Kidney (tissue), 13 donors: ENCODE measurements at regions not wholly inside any gene's neighbourhood (a gene's known extent, or its start where the extent isn't known, plus 50 kb on each side); places are given as distances from the start of the nearest gene placed in this dataset.

Experiments
- DNase-seq, 5 donors: peaks; one replicate each; pipeline ENCODE4 v3.0.0-alpha.2; 2013 to 2020
- FAIRE-seq: peaks from 2 replicates; lab custom pipeline; 2012; peaks lifted over from hg19 to GRCh38; lab: Jason Lieb, UNC
- H3K27ac ChIP-seq, 2 donors: one replicate each; pipeline ENCODE4 v1.7.0; 2013; ENCODE audit warnings: low read depth in 2 of 2, low read length in 2 of 2, inconsistent platforms in 1 of 2
- H3K27me3 ChIP-seq: one replicate; pipeline ENCODE4 v1.7.1; 2013; ENCODE audit warnings: low read length, inconsistent platforms; ENCODE audit not compliant: control insufficient read depth, insufficient read depth
- H3K36me3 ChIP-seq, 3 donors: one replicate each; pipeline versions ENCODE4 v1.7.0 to v1.7.1; 2013; ENCODE audit warnings: low read length in 3 of 3, control low read depth in 1 of 3, inconsistent platforms in 1 of 3; ENCODE audit not compliant: insufficient read depth in 3 of 3, control insufficient read depth in 2 of 3
- H3K4me1 ChIP-seq, 3 donors: one replicate each; pipeline versions ENCODE4 v1.7.0 to v1.7.1; 2013; ENCODE audit warnings: low read length in 3 of 3, inconsistent platforms in 1 of 3, low read depth in 1 of 3; ENCODE audit not compliant: control insufficient read depth in 2 of 3, insufficient read depth in 2 of 3
- H3K4me3 ChIP-seq, 3 donors: one replicate each; pipeline versions ENCODE4 v1.7.0 to v1.8.1; 2013; ENCODE audit warnings: low read length in 3 of 3, control low read depth in 1 of 3, inconsistent platforms in 1 of 3
- H3K9ac ChIP-seq, 3 donors: one replicate each; pipeline versions ENCODE4 v1.7.0 to v1.7.1; 2013; ENCODE audit warnings: low read length in 3 of 3, control low read depth in 1 of 3, inconsistent platforms in 1 of 3
- H3K9me3 ChIP-seq, 3 donors: one replicate each; pipeline versions ENCODE4 v1.7.0 to v1.7.1; 2013; ENCODE audit warnings: low read length in 3 of 3, control low read depth in 1 of 3, inconsistent platforms in 1 of 3; ENCODE audit not compliant: control insufficient read depth in 2 of 3, insufficient read depth in 1 of 3
- CTCF ChIP-seq: IDR thresholded peaks from 3 replicates; pipeline ENCODE4 v1.5.1; 2012; ENCODE audit warnings: mild to moderate bottlenecking, moderate library complexity, borderline replicate concordance; ENCODE audit not compliant: insufficient read depth; ENCODE audit errors: extremely low read depth
- intact Hi-C: fragments of 100-400 bp; cut with DNase I; formaldehyde crosslinking; loops from one replicate; pipeline ENCODE4 v1.11.1; 2022
- donor health status: control.
- donor health status: control.
- donor health status: control.
- donor health status: control.
- donor health status: control.
- donor health status: DM: yes; HTN: yes; CAD: no.
- donor health status: Normal renal cell carcinoma (clear cell type).

GRCh38 chr10:104515678-104516199 lies 125.4 kb upstream of the SORCS3 start:
- H3K9ac ChIP-seq = no peak overlapping the region
- no peak for FAIRE-seq
- H3K36me3 ChIP-seq = no peaks in the 10 kb centered on the region
- TF ChIP-seq CTCF = no peak
- DNase-seq = no peak
- no peaks in the 10 kb centered on the region for H3K4me1 ChIP-seq
- no peaks in the 10 kb centered on the region for H3K9me3 ChIP-seq
- no peak overlapping the region for H3K4me3 ChIP-seq
- no peaks in the 10 kb centered on the region for H3K27me3 ChIP-seq
- no peak overlapping the region for H3K27ac ChIP-seq
- intact Hi-C loops = no loop called here

DNA sequence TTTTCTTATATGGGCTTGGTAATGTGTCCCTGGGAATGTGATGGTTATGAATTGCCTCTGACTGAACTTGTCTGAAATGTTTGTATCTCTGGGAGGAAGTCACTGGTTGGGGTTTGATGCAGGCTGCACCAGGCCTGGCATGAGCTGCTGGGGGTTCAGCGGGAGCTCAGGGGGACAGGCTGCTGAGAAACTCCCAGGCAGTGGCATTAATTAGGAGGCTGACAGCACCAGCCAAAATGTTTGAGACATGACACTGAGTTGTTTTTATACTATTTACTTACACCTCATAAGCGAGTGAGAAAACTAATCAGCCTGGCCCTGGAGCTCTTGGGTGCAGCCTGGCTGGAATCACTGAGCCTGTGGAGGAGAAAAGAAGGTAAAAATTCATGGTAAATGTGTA lies 124.1 kb upstream of the SORCS3 start:
- Histone ChIP-seq H3K27me3 (no peaks in the 10 kb centered on the region), H3K4me3 (no peak overlapping the region), H3K36me3 (no peaks in the 10 kb centered on the region), H3K9me3 (no peaks in the 10 kb centered on the region), H3K27ac (no peak overlapping the region), H3K4me1 (no peaks in the 10 kb centered on the region), H3K9ac (no peak overlapping the region)
- no peak for TF ChIP-seq CTCF
- FAIRE-seq = no peak
- no peak for DNase-seq
- intact Hi-C loops = no loop called here

- Histone ChIP-seq H3K4me1 (no peaks in the 10 kb centered on the region), H3K27me3 (no peaks in the 10 kb centered on the region), H3K4me3 (no peak overlapping the region), H3K36me3 (no peaks in the 10 kb centered on the region), H3K9me3 (no peaks in the 10 kb centered on the region), H3K9ac (no peak overlapping the region), H3K27ac (no peak overlapping the region)
- intact Hi-C loops = no loop called here
- TF ChIP-seq CTCF = no peak
- DNase-seq = no peak
- FAIRE-seq = no peak
Measured at GRCh38 chr10:104517946-104518345, 123.1 kb upstream of the SORCS3 start.

GRCh38 chr10:104518891-104519290 lies 122.2 kb upstream of the SORCS3 start:
- intact Hi-C loops = no loop called here
- DNase-seq (no peak), FAIRE-seq (no peak)
- H3K36me3 ChIP-seq = no peaks in the 10 kb centered on the region
- no peaks in the 10 kb centered on the region for H3K9me3 ChIP-seq
- no peak overlapping the region for H3K27ac ChIP-seq
- H3K4me1 ChIP-seq = no peaks in the 10 kb centered on the region
- no peak overlapping the region for H3K9ac ChIP-seq
- H3K27me3 ChIP-seq = no peaks in the 10 kb centered on the region
- no peak overlapping the region for H3K4me3 ChIP-seq
- no peak for TF ChIP-seq CTCF
